Panc1 (cell line): ENCODE measurements at regions not wholly inside any gene's neighbourhood (a gene's known extent, or its start where the extent isn't known, plus 50 kb on each side); places are given as distances from the start of the nearest gene placed in this dataset.

ENCODE experiments used
- ATAC-seq: fragments of 200-7000 bp; cut with Tn5 transposase; 2 replicates; pipeline ENCODE4 v1.9.1; 2020; ENCODE audit warnings: mild to moderate bottlenecking, moderate library complexity
- BruUV-seq: library from RNA; stranded (reverse); fragments of 400-500 nt; replicated peaks from 2 replicates; lab custom pipeline; 2021; lab: Mats Ljungman, UMichigan
- CTCF ChIA-PET: fragments of 300-600 bp; sonication (Branson Sonifier 250); formaldehyde crosslinking; loops from one replicate; lab custom pipeline; 2022; ENCODE audit warnings: antibody characterized with exemption; lab: Charles Lee
- POLR2A ChIA-PET: fragments of 300-600 bp; sonication (Branson Sonifier 250); formaldehyde crosslinking; loops from one replicate; lab custom pipeline; 2022; ENCODE audit warnings: antibody characterized with exemption; lab: Charles Lee
- DNase-seq: peaks from one replicate; pipeline ENCODE4 v3.0.0-alpha.2; 2010; ENCODE audit warnings: low read depth, low spot score
- H3K27ac ChIP-seq: 2 replicates; pipeline ENCODE4 v1.5.1; 2011; ENCODE audit warnings: mild to moderate bottlenecking, low read length, inconsistent platforms
- H3K27me3 ChIP-seq: fragments of 200-500 bp; sonication (Bioruptor generic); 2 replicates; pipeline ENCODE4 v1.6.0; 2014; ENCODE audit warnings: low read length, inconsistent platforms; ENCODE audit not compliant: control insufficient read depth, insufficient read depth
- H3K36me3 ChIP-seq: fragments of 200-500 bp; sonication (Bioruptor generic); 2 replicates; pipeline ENCODE4 v1.5.1; 2014; ENCODE audit warnings: inconsistent platforms, mild to moderate bottlenecking, low read length, moderate library complexity; ENCODE audit not compliant: control insufficient read depth, insufficient read depth
- H3K4me1 ChIP-seq: 2 replicates; pipeline ENCODE4 v1.5.1; 2011; ENCODE audit warnings: inconsistent platforms, mild to moderate bottlenecking, low read length, moderate library complexity; ENCODE audit not compliant: control insufficient read depth, insufficient read depth
- H3K4me3 ChIP-seq, 2 experiments: 2 replicates each; pipeline ENCODE4 v1.5.1; 2011 to 2012; ENCODE audit warnings: low read depth in 2 of 2, low read length in 2 of 2, mild to moderate bottlenecking in 2 of 2, inconsistent platforms in 1 of 2, moderate library complexity in 1 of 2
- H3K9me3 ChIP-seq: fragments of 200-500 bp; sonication (Bioruptor generic); 2 replicates; pipeline ENCODE4 v1.5.1; 2014; ENCODE audit warnings: low read depth, mild to moderate bottlenecking, inconsistent platforms, low read length, moderate library complexity; ENCODE audit not compliant: control insufficient read depth, insufficient read depth
- POLR2AphosphoS5 ChIP-seq: IDR thresholded peaks from 2 replicates; pipeline ENCODE4 v1.6.1; 2012; ENCODE audit warnings: mild to moderate bottlenecking, low read depth, low read length, moderate library complexity
- SIN3A ChIP-seq: IDR thresholded peaks from 2 replicates; pipeline ENCODE4 v1.6.1; 2012; ENCODE audit warnings: low read depth, mild to moderate bottlenecking, low read length, moderate library complexity, borderline replicate concordance; ENCODE audit not compliant: insufficient read depth
- TCF7L2 ChIP-seq: IDR thresholded peaks from 2 replicates; pipeline ENCODE4 v1.6.1; 2011; ENCODE audit warnings: mild to moderate bottlenecking, low read depth, low read length, inconsistent platforms
- in situ Hi-C: cut with HindIII; loops from 2 replicates; pipeline ENCODE4 v1.10.0; 2016; ENCODE audit warnings: low sequenced_read_pairs, low pct_unique_long_range_greater_than_20kb
- intact Hi-C: fragments of 100-400 bp; cut with micrococcal nuclease; formaldehyde crosslinking; loops from one replicate; pipeline ENCODE4 v1.10.0; 2022; ENCODE audit not compliant: unreplicated experiment
- TF ChIP-seq, protein P1 (sequence below): fragments of 450-650 bp; IDR thresholded peaks from 2 replicates; pipeline ENCODE4 v1.5.1; 2017; ENCODE audit warnings: mild to moderate bottlenecking
- TF ChIP-seq, protein P2 (sequence below), 2 experiments: IDR thresholded peaks; 2 replicates each; pipeline ENCODE4 v1.6.1; 2011 to 2012; ENCODE audit warnings: low read depth in 2 of 2, control low read depth in 1 of 2, low read length in 1 of 2, mild to moderate bottlenecking in 1 of 2, moderate library complexity in 1 of 2; ENCODE audit not compliant: insufficient read depth in 1 of 2

DNA sequence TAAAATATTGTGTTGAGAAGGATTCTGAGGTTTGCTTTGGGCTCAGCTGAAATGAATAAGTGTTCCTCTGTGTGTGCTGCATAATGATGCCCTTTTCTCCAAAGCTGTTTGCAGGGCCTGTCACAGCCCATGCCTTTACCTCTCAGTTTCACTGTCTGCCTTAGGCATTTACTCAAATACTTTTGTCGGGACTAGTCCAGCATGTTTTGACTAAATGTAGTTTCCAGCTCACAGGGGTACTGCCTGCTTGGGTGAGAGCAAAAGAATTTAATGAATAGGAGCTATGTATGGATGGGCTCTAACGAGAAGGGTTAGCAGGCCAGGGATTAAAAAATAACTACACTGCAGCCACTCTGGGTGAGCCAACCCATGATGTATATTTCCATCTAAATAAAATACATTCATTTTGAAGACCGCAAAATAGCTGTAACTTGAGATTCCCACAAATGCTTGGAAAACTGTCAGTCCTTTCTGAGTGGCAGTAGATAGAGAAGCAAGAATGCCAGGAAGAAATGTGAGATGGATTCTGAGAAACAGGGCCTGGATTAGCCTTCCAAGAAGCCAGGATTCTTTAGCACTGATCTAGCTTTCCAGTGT lies 549.2 kb upstream of the TBL1XR1 start:
- intact Hi-C loops: no loop called here
- no TSS peak for BruUV-seq
- Histone ChIP-seq H3K4me1 (no peaks in the 10 kb centered on the region), H3K27ac (peak overlapping the region; percentile 29; the same call in 1 of the 2 replicates), H3K27me3 (no peaks in the 10 kb centered on the region), H3K4me3 (no peak overlapping the region), H3K36me3 (no peaks in the 10 kb centered on the region), H3K9me3 (no peaks in the 10 kb centered on the region)
- ChIA-PET POLR2A (no interaction called here), CTCF (no interaction called here)
- DNase-seq: no peak
- ATAC-seq: no peak
- in situ Hi-C loops: no loop called here
- TF ChIP-seq, protein P1, sequence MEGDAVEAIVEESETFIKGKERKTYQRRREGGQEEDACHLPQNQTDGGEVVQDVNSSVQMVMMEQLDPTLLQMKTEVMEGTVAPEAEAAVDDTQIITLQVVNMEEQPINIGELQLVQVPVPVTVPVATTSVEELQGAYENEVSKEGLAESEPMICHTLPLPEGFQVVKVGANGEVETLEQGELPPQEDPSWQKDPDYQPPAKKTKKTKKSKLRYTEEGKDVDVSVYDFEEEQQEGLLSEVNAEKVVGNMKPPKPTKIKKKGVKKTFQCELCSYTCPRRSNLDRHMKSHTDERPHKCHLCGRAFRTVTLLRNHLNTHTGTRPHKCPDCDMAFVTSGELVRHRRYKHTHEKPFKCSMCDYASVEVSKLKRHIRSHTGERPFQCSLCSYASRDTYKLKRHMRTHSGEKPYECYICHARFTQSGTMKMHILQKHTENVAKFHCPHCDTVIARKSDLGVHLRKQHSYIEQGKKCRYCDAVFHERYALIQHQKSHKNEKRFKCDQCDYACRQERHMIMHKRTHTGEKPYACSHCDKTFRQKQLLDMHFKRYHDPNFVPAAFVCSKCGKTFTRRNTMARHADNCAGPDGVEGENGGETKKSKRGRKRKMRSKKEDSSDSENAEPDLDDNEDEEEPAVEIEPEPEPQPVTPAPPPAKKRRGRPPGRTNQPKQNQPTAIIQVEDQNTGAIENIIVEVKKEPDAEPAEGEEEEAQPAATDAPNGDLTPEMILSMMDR: no peak
- TF ChIP-seq, protein P2, sequence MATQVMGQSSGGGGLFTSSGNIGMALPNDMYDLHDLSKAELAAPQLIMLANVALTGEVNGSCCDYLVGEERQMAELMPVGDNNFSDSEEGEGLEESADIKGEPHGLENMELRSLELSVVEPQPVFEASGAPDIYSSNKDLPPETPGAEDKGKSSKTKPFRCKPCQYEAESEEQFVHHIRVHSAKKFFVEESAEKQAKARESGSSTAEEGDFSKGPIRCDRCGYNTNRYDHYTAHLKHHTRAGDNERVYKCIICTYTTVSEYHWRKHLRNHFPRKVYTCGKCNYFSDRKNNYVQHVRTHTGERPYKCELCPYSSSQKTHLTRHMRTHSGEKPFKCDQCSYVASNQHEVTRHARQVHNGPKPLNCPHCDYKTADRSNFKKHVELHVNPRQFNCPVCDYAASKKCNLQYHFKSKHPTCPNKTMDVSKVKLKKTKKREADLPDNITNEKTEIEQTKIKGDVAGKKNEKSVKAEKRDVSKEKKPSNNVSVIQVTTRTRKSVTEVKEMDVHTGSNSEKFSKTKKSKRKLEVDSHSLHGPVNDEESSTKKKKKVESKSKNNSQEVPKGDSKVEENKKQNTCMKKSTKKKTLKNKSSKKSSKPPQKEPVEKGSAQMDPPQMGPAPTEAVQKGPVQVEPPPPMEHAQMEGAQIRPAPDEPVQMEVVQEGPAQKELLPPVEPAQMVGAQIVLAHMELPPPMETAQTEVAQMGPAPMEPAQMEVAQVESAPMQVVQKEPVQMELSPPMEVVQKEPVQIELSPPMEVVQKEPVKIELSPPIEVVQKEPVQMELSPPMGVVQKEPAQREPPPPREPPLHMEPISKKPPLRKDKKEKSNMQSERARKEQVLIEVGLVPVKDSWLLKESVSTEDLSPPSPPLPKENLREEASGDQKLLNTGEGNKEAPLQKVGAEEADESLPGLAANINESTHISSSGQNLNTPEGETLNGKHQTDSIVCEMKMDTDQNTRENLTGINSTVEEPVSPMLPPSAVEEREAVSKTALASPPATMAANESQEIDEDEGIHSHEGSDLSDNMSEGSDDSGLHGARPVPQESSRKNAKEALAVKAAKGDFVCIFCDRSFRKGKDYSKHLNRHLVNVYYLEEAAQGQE (IDR thresholded peaks at IDR 0.05; ENCODE audit: insufficient read depth in 1 of 2, low read depth in 2 of 2, low read length in 1 of 2): no peak
- TF ChIP-seq POLR2AphosphoS5: no peak
- no peak for TF ChIP-seq TCF7L2
- no peak for TF ChIP-seq SIN3A

DNA sequence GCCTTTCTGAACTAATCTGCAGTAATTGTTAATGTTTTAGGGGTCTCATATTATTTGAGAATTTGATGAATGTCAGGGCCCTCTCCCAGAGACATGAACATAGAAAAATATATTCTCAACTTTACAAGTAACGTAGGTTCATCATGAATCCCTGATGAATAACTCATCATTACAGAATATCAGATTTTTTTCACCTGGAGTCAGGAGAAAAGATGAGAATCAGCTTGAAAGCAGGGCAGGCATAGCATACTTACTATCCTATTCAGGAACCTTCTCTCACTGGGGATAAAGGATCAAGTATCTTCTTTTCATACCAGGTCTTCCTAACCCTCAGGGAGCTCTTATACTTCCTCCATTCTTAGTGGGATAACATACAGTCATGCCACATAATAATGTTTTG lies 552.6 kb upstream of the TBL1XR1 start:
- no TSS peak for BruUV-seq
- intact Hi-C loops: no loop called here
- CTCF ChIA-PET: no interaction called here
- H3K27ac ChIP-seq: no peak overlapping the region
- ATAC-seq (no peak), DNase-seq (no peak)
- POLR2A ChIA-PET: no interaction called here
- H3K9me3 ChIP-seq: no peaks in the 10 kb centered on the region
- no peak overlapping the region for H3K4me3 ChIP-seq
- TF ChIP-seq, protein P1: no peak
- TF ChIP-seq SIN3A (no peak), TCF7L2 (no peak), POLR2AphosphoS5 (no peak)
- TF ChIP-seq, protein P2 (IDR thresholded peaks at IDR 0.05; ENCODE audit: insufficient read depth in 1 of 2, low read depth in 2 of 2, low read length in 1 of 2): no peak
- no peaks in the 10 kb centered on the region for H3K27me3 ChIP-seq
- no peaks in the 10 kb centered on the region for H3K4me1 ChIP-seq
- no peaks in the 10 kb centered on the region for H3K36me3 ChIP-seq
- in situ Hi-C loops: no loop called here
